DND-41 (cell line): ENCODE measurements at regions not wholly inside any gene's neighbourhood (a gene's known extent, or its start where the extent isn't known, plus 50 kb on each side); places are given as distances from the start of the nearest gene placed in this dataset.

Experiments used
- ATAC-seq: fragments of 200-7000 bp; cut with Tn5 transposase; 3 replicates; pipeline ENCODE4 v1.9.1; 2021; ENCODE audit warnings: low read depth; ENCODE audit not compliant: insufficient read depth
- DNase-seq: peaks from one replicate; pipeline ENCODE4 v3.0.0-alpha.2; 2020
- H2AFZ ChIP-seq: 2 replicates; pipeline ENCODE4 v1.6.0; 2012; ENCODE audit warnings: low read depth, low read length
- H3K27ac ChIP-seq: 2 replicates; pipeline ENCODE4 v1.5.1; 2012; ENCODE audit warnings: low read length, inconsistent platforms
- H3K27me3 ChIP-seq: fragments of 200-600 bp; sonication (generic); 2 replicates; pipeline ENCODE4 v1.6.0; 2012; ENCODE audit warnings: low read length, mild to moderate bottlenecking, inconsistent platforms; ENCODE audit not compliant: insufficient read depth, poor library complexity
- H3K36me3 ChIP-seq: 2 replicates; pipeline ENCODE4 v1.5.1; 2012; ENCODE audit warnings: low read length, inconsistent platforms; ENCODE audit not compliant: insufficient read depth
- H3K4me1 ChIP-seq: 2 replicates; pipeline ENCODE4 v1.5.1; 2012; ENCODE audit warnings: mild to moderate bottlenecking, low read length; ENCODE audit not compliant: insufficient read depth
- H3K4me2 ChIP-seq: 2 replicates; pipeline ENCODE4 v1.6.0; 2012; ENCODE audit warnings: mild to moderate bottlenecking, moderate library complexity, low read length, inconsistent platforms; ENCODE audit not compliant: insufficient read depth
- H3K4me3 ChIP-seq, 2 experiments: fragments of 200-600 bp in 1 of 2; shearing (Covaris generic) in 1 of 2; 2 replicates each; pipeline ENCODE4 v1.5.1; 2012 to 2016; ENCODE audit warnings: inconsistent platforms in 2 of 2, low read length in 2 of 2, mild to moderate bottlenecking in 2 of 2, low read depth in 1 of 2, moderate library complexity in 1 of 2
- H3K79me2 ChIP-seq: 2 replicates; pipeline ENCODE4 v1.6.0; 2012; ENCODE audit warnings: low read length, inconsistent platforms; ENCODE audit not compliant: insufficient read depth
- H3K9ac ChIP-seq: 2 replicates; pipeline ENCODE4 v1.6.0; 2012; ENCODE audit warnings: low read depth, mild to moderate bottlenecking, inconsistent platforms, low read length, moderate library complexity
- H3K9me3 ChIP-seq: 2 replicates; pipeline ENCODE4 v1.5.1; 2012; ENCODE audit warnings: low read length, moderate library complexity, mild to moderate bottlenecking, inconsistent platforms; ENCODE audit not compliant: insufficient read depth, severe bottlenecking
- H4K20me1 ChIP-seq: 2 replicates; pipeline ENCODE4 v1.6.0; 2012; ENCODE audit warnings: low read length; ENCODE audit not compliant: insufficient read depth
- EZH2 ChIP-seq: IDR thresholded peaks from 3 replicates; pipeline ENCODE4 v1.6.1; 2012; ENCODE audit warnings: borderline replicate concordance, low read depth, mild to moderate bottlenecking, moderate library complexity, low read length, inconsistent platforms; ENCODE audit not compliant: severe bottlenecking
- TF ChIP-seq, protein P1 (sequence below): IDR thresholded peaks from 2 replicates; pipeline ENCODE4 v1.5.1; 2012; ENCODE audit warnings: borderline replicate concordance, low read length, moderate library complexity, mild to moderate bottlenecking; ENCODE audit not compliant: poor library complexity, severe bottlenecking; ENCODE audit errors: extremely low read depth

DNA sequence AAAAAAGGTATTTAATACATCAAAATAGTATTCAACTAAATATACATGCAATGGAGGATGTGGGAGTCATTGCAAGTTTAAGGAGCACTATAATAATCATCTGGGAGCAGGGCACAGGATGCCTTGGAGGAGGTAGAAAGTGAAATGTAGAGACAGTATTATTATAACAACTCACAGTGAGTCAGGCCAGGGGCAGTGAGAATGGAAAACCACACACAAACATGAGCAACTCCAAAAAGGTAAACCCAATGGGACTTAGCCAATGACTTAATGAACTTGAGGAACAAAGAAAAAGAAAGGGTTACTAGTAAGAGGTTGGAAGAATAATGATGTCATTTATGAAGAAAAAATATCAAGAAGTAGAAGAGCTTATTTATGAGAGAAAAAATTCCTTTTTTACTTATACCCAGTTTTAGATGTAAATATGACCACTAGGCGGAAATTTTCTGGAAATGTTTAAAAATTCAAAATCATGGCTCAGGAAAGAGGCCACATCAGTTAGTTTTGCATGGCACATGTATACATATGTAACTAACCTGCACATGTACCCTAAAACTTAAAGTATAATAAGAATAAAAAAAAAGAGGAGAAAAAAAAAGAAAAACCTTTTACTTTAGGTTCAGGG, 389.3 kb downstream of the SUCLA2 start:
- no peaks in the 10 kb centered on the region for H3K4me1 ChIP-seq
- TF ChIP-seq, protein P1, sequence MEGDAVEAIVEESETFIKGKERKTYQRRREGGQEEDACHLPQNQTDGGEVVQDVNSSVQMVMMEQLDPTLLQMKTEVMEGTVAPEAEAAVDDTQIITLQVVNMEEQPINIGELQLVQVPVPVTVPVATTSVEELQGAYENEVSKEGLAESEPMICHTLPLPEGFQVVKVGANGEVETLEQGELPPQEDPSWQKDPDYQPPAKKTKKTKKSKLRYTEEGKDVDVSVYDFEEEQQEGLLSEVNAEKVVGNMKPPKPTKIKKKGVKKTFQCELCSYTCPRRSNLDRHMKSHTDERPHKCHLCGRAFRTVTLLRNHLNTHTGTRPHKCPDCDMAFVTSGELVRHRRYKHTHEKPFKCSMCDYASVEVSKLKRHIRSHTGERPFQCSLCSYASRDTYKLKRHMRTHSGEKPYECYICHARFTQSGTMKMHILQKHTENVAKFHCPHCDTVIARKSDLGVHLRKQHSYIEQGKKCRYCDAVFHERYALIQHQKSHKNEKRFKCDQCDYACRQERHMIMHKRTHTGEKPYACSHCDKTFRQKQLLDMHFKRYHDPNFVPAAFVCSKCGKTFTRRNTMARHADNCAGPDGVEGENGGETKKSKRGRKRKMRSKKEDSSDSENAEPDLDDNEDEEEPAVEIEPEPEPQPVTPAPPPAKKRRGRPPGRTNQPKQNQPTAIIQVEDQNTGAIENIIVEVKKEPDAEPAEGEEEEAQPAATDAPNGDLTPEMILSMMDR = no peak
- no peak for TF ChIP-seq EZH2
- H3K9me3 ChIP-seq = no peaks in the 10 kb centered on the region
- H3K79me2 ChIP-seq = no peaks in the 10 kb centered on the region
- no peak overlapping the region for H3K4me3 ChIP-seq
- no peak overlapping the region for H2AFZ ChIP-seq
- no peaks in the 10 kb centered on the region for H3K36me3 ChIP-seq
- ATAC-seq = no peak
- H3K27ac ChIP-seq = no peak overlapping the region
- no peak overlapping the region for H3K4me2 ChIP-seq
- no peak for DNase-seq
- H4K20me1 ChIP-seq = no peaks in the 10 kb centered on the region
- no peak overlapping the region for H3K9ac ChIP-seq
- no peaks in the 10 kb centered on the region for H3K27me3 ChIP-seq

DNA sequence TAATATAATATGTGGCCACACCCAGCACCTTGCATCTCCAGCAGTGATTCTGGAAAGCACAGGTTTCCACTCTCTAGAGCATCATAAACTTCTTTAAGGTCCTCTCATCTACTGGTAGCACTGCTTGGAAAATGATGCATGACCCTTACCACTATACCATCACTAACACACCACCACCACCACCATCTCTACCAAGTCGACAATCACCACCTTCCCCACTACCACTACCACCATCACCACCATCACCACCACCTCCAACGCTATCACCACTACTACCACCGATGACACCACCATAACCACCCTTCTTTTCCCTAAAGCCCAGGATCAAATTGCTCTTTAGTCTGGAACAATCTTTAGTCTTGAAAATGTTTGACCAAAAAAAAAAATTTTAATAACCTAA, 390.4 kb downstream of the SUCLA2 start:
- ATAC-seq = no peak
- H3K36me3 ChIP-seq = no peaks in the 10 kb centered on the region
- no peak overlapping the region for H3K4me2 ChIP-seq

DNA sequence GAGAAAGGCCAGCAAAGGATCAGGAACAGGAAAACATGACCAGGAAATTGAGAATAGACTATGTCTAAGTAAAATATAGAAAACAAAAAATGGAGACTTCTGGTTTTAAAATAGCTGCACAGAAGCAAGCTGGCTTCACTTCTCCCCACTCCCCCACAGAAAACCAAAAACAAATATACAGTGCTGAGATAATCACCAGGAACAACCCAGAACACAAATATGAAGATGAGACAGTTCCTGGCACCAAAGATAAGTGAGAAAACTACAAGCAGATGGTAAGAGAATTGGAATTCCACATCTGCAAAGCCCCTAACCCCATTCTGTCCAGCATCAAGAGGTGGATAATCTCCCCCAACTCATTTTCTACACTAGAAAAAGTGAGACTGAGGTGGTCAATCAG, 397.7 kb downstream of the SUCLA2 start:
- Histone ChIP-seq H3K27ac (no peak overlapping the region), H3K27me3 (no peaks in the 10 kb centered on the region), H3K4me3 (no peak overlapping the region), H3K9ac (no peak overlapping the region), H3K36me3 (no peaks in the 10 kb centered on the region), H2AFZ (no peak overlapping the region), H3K9me3 (no peaks in the 10 kb centered on the region), H4K20me1 (no peaks in the 10 kb centered on the region), H3K79me2 (no peaks in the 10 kb centered on the region), H3K4me2 (no peak overlapping the region), H3K4me1 (no peaks in the 10 kb centered on the region)
- no peak for TF ChIP-seq EZH2
- TF ChIP-seq, protein P1 = no peak
- no peak for DNase-seq
- no peak for ATAC-seq

More for the DNA sequence above, 390.4 kb downstream of the SUCLA2 start:
- Histone ChIP-seq H3K79me2 (no peaks in the 10 kb centered on the region), H3K27ac (no peak overlapping the region), H3K9ac (no peak overlapping the region), H3K9me3 (no peaks in the 10 kb centered on the region), H3K4me3 (no peak overlapping the region), H4K20me1 (no peaks in the 10 kb centered on the region), H2AFZ (no peak overlapping the region), H3K4me1 (no peaks in the 10 kb centered on the region), H3K27me3 (no peaks in the 10 kb centered on the region)
- DNase-seq = no peak
- no peak for TF ChIP-seq EZH2
- TF ChIP-seq, protein P1 = no peak

DNA sequence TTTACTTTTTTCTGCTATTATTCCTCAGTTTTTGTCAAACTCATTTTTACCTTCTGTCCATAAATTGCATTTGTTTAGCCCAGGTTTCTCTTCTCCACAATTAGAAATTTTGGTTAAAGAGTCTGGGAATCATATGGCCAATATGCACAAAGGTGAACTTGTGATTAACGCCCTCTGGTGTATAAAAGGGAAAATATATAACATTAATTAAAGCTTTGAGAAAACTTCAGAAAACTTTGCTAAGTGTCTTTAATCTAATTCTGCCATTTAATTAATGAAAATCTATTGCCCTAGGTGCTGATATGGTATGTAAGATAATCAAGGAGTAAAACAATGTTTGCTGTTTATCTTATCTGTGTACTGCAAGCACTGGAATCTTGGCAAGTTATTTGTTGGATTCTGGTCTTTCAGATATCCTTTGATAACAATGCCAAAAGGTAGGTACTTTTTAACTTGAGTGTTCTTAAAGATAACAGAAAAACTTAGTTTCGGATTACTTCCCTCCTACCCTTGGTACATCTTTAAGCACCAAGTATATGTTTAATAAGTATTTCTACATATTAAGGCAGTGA, 402.6 kb downstream of the SUCLA2 start:
- H3K27me3 ChIP-seq = no peaks in the 10 kb centered on the region
- H3K9me3 ChIP-seq = no peaks in the 10 kb centered on the region
- no peak overlapping the region for H3K4me2 ChIP-seq
- no peak for TF ChIP-seq EZH2
- TF ChIP-seq, protein P1 = peak; percentile 38
- ATAC-seq (no peak), DNase-seq (no peak)
- no peak overlapping the region for H2AFZ ChIP-seq
- H3K36me3 ChIP-seq = no peaks in the 10 kb centered on the region
- no peak overlapping the region for H3K27ac ChIP-seq
- H4K20me1 ChIP-seq = no peaks in the 10 kb centered on the region
- no peak overlapping the region for H3K9ac ChIP-seq
- H3K4me3 ChIP-seq = no peak overlapping the region
- no peaks in the 10 kb centered on the region for H3K4me1 ChIP-seq
- no peaks in the 10 kb centered on the region for H3K79me2 ChIP-seq
